Activated CD8-positive, alpha-beta memory T cell treated with anti-CD3 and anti-CD28 coated beads, Interleukin-2, amount 10 ng/mL, durations not matched to agents 7 days and 5 days (primary cell): ENCODE measurements at regions not wholly inside any gene's neighbourhood (a gene's known extent, or its start where the extent isn't known, plus 50 kb on each side); places are given as distances from the start of the nearest gene placed in this dataset.

Source experiments
- ATAC-seq: fragments of 150-1000 bp; cut with Tn5 transposase; one replicate; pipeline ENCODE4 v1.10.0; 2021; ENCODE audit warnings: moderate library complexity
- CTCF ChIA-PET: fragments of 350-600 bp; sonication (Branson Sonifier 250); formaldehyde crosslinking; loops from one replicate; lab custom pipeline; 2021; ENCODE audit warnings: antibody characterized with exemption; lab: Charles Lee
- DNase-seq: peaks from one replicate; pipeline ENCODE4 v3.0.0-alpha.2; 2020
- H3K27ac Mint-ChIP-seq: one replicate; pipeline ENCODE4 v1.8.0; 2021; ENCODE audit warnings: mild to moderate bottlenecking, mixed read lengths
- H3K27me3 Mint-ChIP-seq: one replicate; pipeline ENCODE4 v1.8.0; 2021; ENCODE audit warnings: mixed read lengths
- H3K36me3 Mint-ChIP-seq: one replicate; pipeline ENCODE4 v1.8.0; 2021; ENCODE audit warnings: mild to moderate bottlenecking, mixed read lengths
- H3K4me1 Mint-ChIP-seq: one replicate; pipeline ENCODE4 v1.8.0; 2021; ENCODE audit warnings: mixed read lengths
- H3K4me3 Mint-ChIP-seq: one replicate; pipeline ENCODE4 v1.8.0; 2021; ENCODE audit warnings: mild to moderate bottlenecking, moderate library complexity, mixed read lengths
- H3K9me3 Mint-ChIP-seq: one replicate; pipeline ENCODE4 v1.8.0; 2022; ENCODE audit warnings: low read depth, mixed read lengths

- H3K27ac Mint-ChIP-seq: no peak overlapping the region
- no peak overlapping the region for H3K4me3 Mint-ChIP-seq
- CTCF ChIA-PET: no interaction called here
Observed at GRCh38 chr15:50820808-50821382, 55.4 kb upstream of the SPPL2A start.

GRCh38 chr15:50819344-50819743, 53.8 kb upstream of the SPPL2A start:
- ATAC-seq (no peak), DNase-seq (no peak)
- Mint-ChIP-seq H3K27me3 (peaks cover 15% of the 10 kb centered on the region), H3K27ac (no peak overlapping the region), H3K4me3 (no peak overlapping the region), H3K36me3 (no peaks in the 10 kb centered on the region), H3K9me3 (no peaks in the 10 kb centered on the region), H3K4me1 (no peaks in the 10 kb centered on the region)
- CTCF ChIA-PET: no interaction called here

More at GRCh38 chr15:50820808-50821382, 55.4 kb upstream of the SPPL2A start:
- no peaks in the 10 kb centered on the region for H3K9me3 Mint-ChIP-seq
- ATAC-seq: no peak
- peaks cover 17% of the 10 kb centered on the region for H3K27me3 Mint-ChIP-seq
- DNase-seq: no peak
- H3K4me1 Mint-ChIP-seq: no peaks in the 10 kb centered on the region
- no peaks in the 10 kb centered on the region for H3K36me3 Mint-ChIP-seq

DNA sequence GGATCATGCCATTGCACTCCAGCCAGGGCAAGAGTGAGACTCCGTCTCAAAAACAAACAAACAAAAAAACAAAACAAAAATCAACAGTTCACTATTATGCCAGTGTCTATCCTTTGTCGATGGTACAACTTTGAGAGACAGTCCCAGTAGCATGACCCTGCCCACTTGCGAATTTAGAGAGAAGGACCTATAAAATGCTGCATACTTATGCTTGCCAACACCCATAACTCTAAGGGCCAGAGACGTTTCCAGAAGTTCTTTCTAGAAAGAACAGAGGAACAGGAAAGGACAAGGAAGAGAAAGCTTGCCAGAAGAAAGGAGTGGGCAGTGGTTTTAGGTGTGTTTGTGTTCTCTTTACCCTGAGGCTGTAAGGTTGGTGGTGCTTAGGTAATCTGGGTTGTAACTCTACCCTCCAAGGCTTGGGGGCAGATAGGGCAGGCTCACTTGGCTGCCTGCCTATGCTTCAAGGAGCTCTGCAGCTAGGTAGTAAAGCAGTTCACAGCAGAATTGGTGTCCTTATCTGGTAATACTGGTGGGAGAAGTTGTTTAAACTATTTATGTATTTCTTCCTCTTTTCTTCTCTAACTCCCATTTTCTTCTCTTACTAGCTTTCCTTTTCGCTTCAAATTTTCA, 50.6 kb upstream of the SPPL2A start:
- CTCF ChIA-PET: no interaction called here
- ATAC-seq: no peak
- no peak overlapping the region for H3K4me3 Mint-ChIP-seq
- no peak overlapping the region for H3K27ac Mint-ChIP-seq
- H3K36me3 Mint-ChIP-seq: no peaks in the 10 kb centered on the region
- DNase-seq: no peak
- no peaks in the 10 kb centered on the region for H3K9me3 Mint-ChIP-seq
- H3K4me1 Mint-ChIP-seq: no peaks in the 10 kb centered on the region
- peaks cover 6% of the 10 kb centered on the region for H3K27me3 Mint-ChIP-seq
